ENCODE measurements at regions not wholly inside any gene's neighbourhood (a gene's known extent, or its start where the extent isn't known, plus 50 kb on each side); places are given as distances from the start of the nearest gene placed in this dataset.

DNA sequence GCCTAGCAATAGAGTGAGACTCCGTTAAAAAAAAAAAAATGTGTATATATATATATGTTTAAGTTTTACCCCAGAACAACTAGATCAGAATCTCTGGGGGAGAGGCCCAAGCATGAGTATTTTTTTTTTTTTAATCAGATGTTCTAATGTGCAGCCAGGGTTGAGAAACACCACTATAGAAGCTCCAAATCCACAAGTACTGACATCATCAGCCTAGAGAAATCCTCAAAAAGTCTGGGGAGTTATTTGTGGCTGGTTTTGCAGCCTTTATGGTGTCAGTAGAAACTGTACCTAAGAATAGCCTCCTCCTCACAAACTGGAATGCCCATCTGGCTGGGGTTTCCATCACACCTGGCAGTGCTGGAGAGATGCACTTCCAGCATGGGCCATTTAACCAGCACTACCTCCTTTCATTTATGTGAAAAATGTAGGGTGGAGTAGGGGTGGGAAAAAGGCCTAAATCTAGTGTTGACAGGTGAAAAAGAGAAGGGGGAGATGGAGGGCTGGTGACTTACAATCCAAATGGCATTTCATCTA lies 93.5 kb downstream of the CBLL2 start:
- TF ChIP-seq CTCF (IDR thresholded peaks at IDR 0.05; ENCODE audit: low read length, missing control alignments), result no peak
- DNase-seq (ENCODE audit: low read depth), result peak; percentile 36
- no peak overlapping the region for H3K4me3 ChIP-seq (replicated peaks; ENCODE audit: low read depth, low read length)

- DNase-seq (ENCODE audit: low read depth), result no peak
- TF ChIP-seq CTCF (IDR thresholded peaks at IDR 0.05; ENCODE audit: low read length, missing control alignments), result no peak
- H3K4me3 ChIP-seq (replicated peaks; ENCODE audit: low read depth, low read length), result no peak overlapping the region
Observed at GRCh38 chrX:22366906-22367305, 94.2 kb downstream of the CBLL2 start.

DNA sequence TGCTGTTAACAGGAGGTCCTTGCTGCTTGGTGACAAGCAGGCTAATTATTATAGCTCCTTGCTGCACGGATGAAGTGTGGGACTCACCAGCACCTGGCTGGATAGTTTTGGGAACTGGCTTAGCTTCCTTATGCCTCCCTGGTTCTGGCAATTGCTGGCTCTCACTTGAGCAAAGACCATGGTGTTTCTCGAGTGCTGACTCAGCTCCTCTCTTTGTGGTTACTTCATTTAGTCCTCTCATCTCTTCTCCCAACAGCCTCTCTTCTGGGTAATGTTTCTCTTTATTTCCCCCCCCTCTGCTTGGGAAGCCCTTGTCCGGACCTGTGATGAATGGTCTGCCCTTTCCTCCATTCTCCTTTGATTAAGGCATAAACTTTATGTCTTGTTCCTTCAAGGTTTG lies 100.4 kb downstream of the CBLL2 start:
- no peak for TF ChIP-seq CTCF (IDR thresholded peaks at IDR 0.05; ENCODE audit: low read length, missing control alignments)

GRCh38 chrX:22373766-22374165 lies 101.1 kb downstream of the CBLL2 start:
- no peak overlapping the region for H3K4me3 ChIP-seq (replicated peaks; ENCODE audit: low read depth, low read length)
- no peak for TF ChIP-seq CTCF (IDR thresholded peaks at IDR 0.05; ENCODE audit: low read length, missing control alignments)
- DNase-seq (ENCODE audit: low read depth), result no peak

More for the DNA sequence above, 100.4 kb downstream of the CBLL2 start:
- no peak for DNase-seq (ENCODE audit: low read depth)
- H3K4me3 ChIP-seq (replicated peaks; ENCODE audit: low read depth, low read length), result no peak overlapping the region

GRCh38 chrX:22376369-22376768 lies 103.7 kb downstream of the CBLL2 start:
- no peak overlapping the region for H3K4me3 ChIP-seq (replicated peaks; ENCODE audit: low read depth, low read length)
- DNase-seq (ENCODE audit: low read depth), result no peak
- no peak for TF ChIP-seq CTCF (IDR thresholded peaks at IDR 0.05; ENCODE audit: low read length, missing control alignments)

- no peak overlapping the region for H3K4me3 ChIP-seq (replicated peaks; ENCODE audit: low read depth, low read length)
- no peak for TF ChIP-seq CTCF (IDR thresholded peaks at IDR 0.05; ENCODE audit: low read length, missing control alignments)
- DNase-seq (ENCODE audit: low read depth), result no peak
Observed at GRCh38 chrX:22378296-22378695, 105.6 kb downstream of the CBLL2 start.

- TF ChIP-seq CTCF (IDR thresholded peaks at IDR 0.05; ENCODE audit: low read length, missing control alignments), result no peak
- DNase-seq (ENCODE audit: low read depth), result no peak
- no peak overlapping the region for H3K4me3 ChIP-seq (replicated peaks; ENCODE audit: low read depth, low read length)
Observed at GRCh38 chrX:22383988-22384387, 111.3 kb downstream of the CBLL2 start.

Measured in fibroblast of pulmonary artery (primary cell).